Spleen (tissue), 11 donors: ENCODE measurements at regions not wholly inside any gene's neighbourhood (a gene's known extent, or its start where the extent isn't known, plus 50 kb on each side); places are given as distances from the start of the nearest gene placed in this dataset.

Experiments used
- DNase-seq: peaks from one replicate; pipeline ENCODE4 v3.0.0-alpha.2; 2020
- H3K27ac ChIP-seq, 8 donors: fragments of 200-600 bp; sonication (generic) in 7 of 8; 1 replicate in 4 of 8; 2 replicates in 4 of 8; pipeline versions ENCODE4 v1.5.0 to v1.8.0; 2016 to 2021; ENCODE audit warnings: inconsistent platforms in 4 of 8, mild to moderate bottlenecking in 4 of 8, moderate library complexity in 1 of 8
- H3K27me3 ChIP-seq, 7 donors: fragments of 200-600 bp; sonication (generic) in 6 of 7; replicated peaks in 1 of 7; 1 replicate in 4 of 7; 2 replicates in 3 of 7; pipeline versions ENCODE4 v1.5.0 to v1.8.0; 2016 to 2021; ENCODE audit warnings: inconsistent platforms in 3 of 7, mild to moderate bottlenecking in 1 of 7
- H3K36me3 ChIP-seq, 6 donors: fragments of 200-600 bp; sonication (generic) in 5 of 6; 1 replicate in 4 of 6; 2 replicates in 2 of 6; pipeline versions ENCODE4 v1.5.0 to v1.8.0; 2016 to 2021; ENCODE audit warnings: inconsistent platforms in 2 of 6
- H3K4me1 ChIP-seq, 6 donors: fragments of 200-600 bp; sonication (generic) in 5 of 6; 1 replicate in 3 of 6; 2 replicates in 3 of 6; pipeline versions ENCODE4 v1.5.0 to v1.8.0; 2016 to 2021; ENCODE audit warnings: inconsistent platforms in 3 of 6
- H3K4me3 ChIP-seq, 8 donors: fragments of 200-600 bp; sonication (generic) in 7 of 8; 1 replicate in 4 of 8; 2 replicates in 4 of 8; pipeline versions ENCODE4 v1.5.0 to v1.8.0; 2016 to 2021; ENCODE audit warnings: inconsistent platforms in 4 of 8, mild to moderate bottlenecking in 4 of 8, moderate library complexity in 2 of 8
- H3K9me3 ChIP-seq, 8 donors: fragments of 200-600 bp; sonication (generic) in 7 of 8; 1 replicate in 4 of 8; 2 replicates in 4 of 8; pipeline versions ENCODE4 v1.5.0 to v1.8.0; 2016 to 2021; ENCODE audit warnings: inconsistent platforms in 4 of 8
- POLR2A ChIP-seq, 3 donors: fragments of 450-650 bp; IDR thresholded peaks; one replicate each; pipeline ENCODE4 v1.5.1; 2017; ENCODE audit warnings: antibody characterized with exemption in 3 of 3, mild to moderate bottlenecking in 1 of 3
- POLR2AphosphoS5 ChIP-seq, 3 donors: sonication (generic); formaldehyde crosslinking; IDR thresholded peaks; one replicate each; pipeline ENCODE4 v1.5.1; 2017; ENCODE audit warnings: antibody characterized with exemption in 3 of 3
- WGBS, 5 donors: extraction: QIAGEN DNeasy Blood & Tissue Kit in 3 of 5; methylation state at CpG; one replicate each; pipeline versions ENCODE4 v1.1.5 to v1.1.7; 2013 to 2018; 5-methylcytosine and 5-hydroxymethylcytosine counted together
- intact Hi-C: fragments of 100-400 bp; cut with DNase I; formaldehyde crosslinking; loops from one replicate; pipeline ENCODE4 v1.15.0; 2023; ENCODE audit warnings: low total_unique reads
- TF ChIP-seq, protein P1 (sequence below), 11 experiments: fragments of 200-600 bp in 7 of 11; fragments of 450-650 bp in 4 of 11; sonication (generic) in 4 of 11; IDR thresholded peaks in 8 of 11; conservative IDR thresholded peaks in 3 of 11; 1 replicate in 7 of 11; 2 replicates in 4 of 11; pipeline versions ENCODE4 v1.4.0 to v1.8.0; 2016 to 2021; ENCODE audit warnings: antibody characterized with exemption in 11 of 11, inconsistent platforms in 4 of 11, mild to moderate bottlenecking in 1 of 11
- donor health status: healthy with polysubstance abuse.
- donor health status: DM: no; HTN: no; CAD: no; lungs with moderate emphysema.
- donor health status: DM: no; HTN: no; CAD: no.
- donor health status: Bipolar disorder and iron deficiency.
- donor health status: healthy.
- donor health status: DM: no; HTN: no; CAD: no.
- donor health status: DM: yes; HTN: yes; CAD: no.

GRCh38 chr13:80988391-80989151 is 647.6 kb upstream of the SPRY2 start:
- H3K36me3 ChIP-seq, result no peaks in the 10 kb centered on the region
- DNase-seq, result no peak
- no peaks in the 10 kb centered on the region for H3K27me3 ChIP-seq
- intact Hi-C loops, result no loop called here
- H3K9me3 ChIP-seq, result peaks cover 0 to 22% (median 7%) of the 10 kb centered on the region in 8 donors
- WGBS, 5 donors, result 46 to 58% (median 54%) methylated on average over 6 of the region's 6 CpGs
- H3K4me1 ChIP-seq, result no peaks in the 10 kb centered on the region
- H3K27ac ChIP-seq, result no peak overlapping the region
- H3K4me3 ChIP-seq, result no peak overlapping the region
- TF ChIP-seq, protein P1, sequence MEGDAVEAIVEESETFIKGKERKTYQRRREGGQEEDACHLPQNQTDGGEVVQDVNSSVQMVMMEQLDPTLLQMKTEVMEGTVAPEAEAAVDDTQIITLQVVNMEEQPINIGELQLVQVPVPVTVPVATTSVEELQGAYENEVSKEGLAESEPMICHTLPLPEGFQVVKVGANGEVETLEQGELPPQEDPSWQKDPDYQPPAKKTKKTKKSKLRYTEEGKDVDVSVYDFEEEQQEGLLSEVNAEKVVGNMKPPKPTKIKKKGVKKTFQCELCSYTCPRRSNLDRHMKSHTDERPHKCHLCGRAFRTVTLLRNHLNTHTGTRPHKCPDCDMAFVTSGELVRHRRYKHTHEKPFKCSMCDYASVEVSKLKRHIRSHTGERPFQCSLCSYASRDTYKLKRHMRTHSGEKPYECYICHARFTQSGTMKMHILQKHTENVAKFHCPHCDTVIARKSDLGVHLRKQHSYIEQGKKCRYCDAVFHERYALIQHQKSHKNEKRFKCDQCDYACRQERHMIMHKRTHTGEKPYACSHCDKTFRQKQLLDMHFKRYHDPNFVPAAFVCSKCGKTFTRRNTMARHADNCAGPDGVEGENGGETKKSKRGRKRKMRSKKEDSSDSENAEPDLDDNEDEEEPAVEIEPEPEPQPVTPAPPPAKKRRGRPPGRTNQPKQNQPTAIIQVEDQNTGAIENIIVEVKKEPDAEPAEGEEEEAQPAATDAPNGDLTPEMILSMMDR (IDR thresholded peaks at IDR 0.05 in 8 of 11, conservative IDR thresholded peaks at IDR 0.05 in 3 of 11), result no peak
- TF ChIP-seq POLR2AphosphoS5 (IDR thresholded peaks at IDR 0.05), result no peak
- TF ChIP-seq POLR2A (IDR thresholded peaks at IDR 0.05), result no peak

DNA sequence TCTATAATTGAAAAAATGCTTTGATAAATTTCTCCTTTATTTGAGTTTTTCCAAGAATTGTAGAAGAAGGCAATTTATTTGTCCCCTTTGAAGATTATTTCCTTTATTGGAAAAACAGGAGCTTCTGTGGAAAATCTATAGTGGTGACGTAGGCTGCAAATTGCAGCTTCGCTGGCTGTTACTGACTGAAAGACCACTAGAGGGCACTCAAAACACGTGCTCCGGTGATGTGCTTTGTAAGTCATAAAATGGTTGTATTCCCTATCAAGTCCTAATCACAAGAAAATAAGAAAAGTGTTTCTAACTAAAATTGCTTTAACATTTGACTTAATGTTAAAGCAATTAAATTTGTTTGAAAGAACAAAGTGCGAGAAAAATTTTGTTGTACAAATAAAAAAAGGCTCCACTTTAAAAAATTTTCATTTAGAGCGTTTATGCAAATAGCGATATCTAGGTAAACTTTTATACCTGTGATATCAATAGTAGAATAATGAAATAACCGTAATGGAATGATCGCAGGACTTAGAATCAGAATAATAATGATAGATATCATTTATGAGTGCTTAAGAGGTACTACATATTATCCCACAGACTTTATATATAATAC is 638.2 kb upstream of the SPRY2 start:
- Histone ChIP-seq H3K4me3 (no peak overlapping the region), H3K9me3 (peaks cover 0 to 3% (median 0%) of the 10 kb centered on the region in 8 donors), H3K4me1 (peaks cover 0 to 4% (median 0%) of the 10 kb centered on the region in 6 donors), H3K27me3 (no peaks in the 10 kb centered on the region), H3K36me3 (no peaks in the 10 kb centered on the region), H3K27ac (no peak overlapping the region)
- no peak for DNase-seq
- TF ChIP-seq, protein P1 (IDR thresholded peaks at IDR 0.05 in 8 of 11, conservative IDR thresholded peaks at IDR 0.05 in 3 of 11), result peak in 10 of 11 experiments; percentile 27 to 87 (median 68)
- no peak for TF ChIP-seq POLR2A (IDR thresholded peaks at IDR 0.05)
- intact Hi-C loops, result no loop called here
- WGBS, 5 donors, result 43 to 45% (median 45%) methylated on average over 9 of the region's 9 CpGs

DNA sequence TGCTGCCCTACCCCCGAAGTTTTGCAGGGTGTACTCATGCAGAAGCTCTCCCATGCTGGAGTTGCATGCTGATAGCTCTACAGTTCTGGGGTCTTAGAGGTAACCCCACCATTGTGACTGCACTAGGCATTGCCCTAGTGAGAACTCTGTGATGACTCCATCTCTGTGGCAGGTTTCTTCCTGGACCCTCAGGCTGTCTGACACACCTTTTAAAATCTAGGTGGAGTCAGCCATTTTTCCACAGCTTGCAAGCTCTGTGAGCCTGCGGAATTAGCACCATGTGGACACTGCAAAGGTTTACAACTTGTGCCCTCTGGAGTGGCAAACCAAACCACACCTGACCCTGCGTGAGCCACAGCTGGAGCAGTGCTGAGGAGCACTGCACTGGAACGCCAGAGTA is 636.2 kb upstream of the SPRY2 start:
- DNase-seq, result no peak
- 80 to 91% (median 82%) methylated on average over 4 of the region's 4 CpGs for WGBS, 5 donors
- intact Hi-C loops, result no loop called here

GRCh38 chr13:80975903-80976302 is 635.0 kb upstream of the SPRY2 start:
- no peak overlapping the region for H3K27ac ChIP-seq
- peaks cover 0 to 4% (median 0%) of the 10 kb centered on the region in 6 donors for H3K4me1 ChIP-seq
- no peaks in the 10 kb centered on the region for H3K9me3 ChIP-seq
- intact Hi-C loops, result no loop called here
- no peaks in the 10 kb centered on the region for H3K27me3 ChIP-seq
- H3K36me3 ChIP-seq, result no peaks in the 10 kb centered on the region
- 84 to 91% (median 87%) methylated on average over 4 of the region's 4 CpGs for WGBS, 5 donors
- no peak for TF ChIP-seq POLR2A (IDR thresholded peaks at IDR 0.05)
- TF ChIP-seq, protein P1 (IDR thresholded peaks at IDR 0.05 in 8 of 11, conservative IDR thresholded peaks at IDR 0.05 in 3 of 11), result no peak
- no peak for TF ChIP-seq POLR2AphosphoS5 (IDR thresholded peaks at IDR 0.05)
- no peak for DNase-seq
- no peak overlapping the region for H3K4me3 ChIP-seq

More for the DNA sequence above, 636.2 kb upstream of the SPRY2 start:
- no peak overlapping the region for H3K4me3 ChIP-seq
- no peaks in the 10 kb centered on the region for H3K9me3 ChIP-seq
- H3K27ac ChIP-seq, result no peak overlapping the region
- H3K36me3 ChIP-seq, result no peaks in the 10 kb centered on the region
- no peaks in the 10 kb centered on the region for H3K27me3 ChIP-seq
- TF ChIP-seq, protein P1 (IDR thresholded peaks at IDR 0.05 in 8 of 11, conservative IDR thresholded peaks at IDR 0.05 in 3 of 11), result no peak
- TF ChIP-seq POLR2AphosphoS5 (IDR thresholded peaks at IDR 0.05) (no peak), POLR2A (IDR thresholded peaks at IDR 0.05) (no peak)
- peaks cover 0 to 4% (median 0%) of the 10 kb centered on the region in 6 donors for H3K4me1 ChIP-seq
